ENCODE measurements at regions not wholly inside any gene's neighbourhood (a gene's known extent, or its start where the extent isn't known, plus 50 kb on each side); places are given as distances from the start of the nearest gene placed in this dataset.

GRCh38 chr5:33227247-33227646 lies 213.5 kb upstream of the TARS1 start:
- ATAC-seq = no peak
- intact Hi-C loops (cut with DNase I) = loop anchor here (5.0 kb wide), 1 partner anchor 60 kb away; no protein-coding TSS in a partner anchor
- no peak for DNase-seq (ENCODE audit: missing footprints)

- ATAC-seq (no peak), DNase-seq (ENCODE audit: missing footprints) (no peak)
- intact Hi-C loops (cut with DNase I) = loop anchor here (5.0 kb wide), 1 partner anchor 60 kb away; no protein-coding TSS in a partner anchor
These were observed 213.0 kb upstream of the TARS1 start for GRCh38 chr5:33227746-33228145.

- DNase-seq (ENCODE audit: missing footprints) = no peak
- intact Hi-C loops (cut with DNase I) = loop anchor here (5.0 kb wide), 1 partner anchor 59 kb away; no protein-coding TSS in a partner anchor
- no peak for ATAC-seq
These were observed 212.6 kb upstream of the TARS1 start for GRCh38 chr5:33228149-33228548.

GRCh38 chr5:33229216-33229615 lies 211.5 kb upstream of the TARS1 start:
- ATAC-seq (peak; percentile 71), DNase-seq (ENCODE audit: missing footprints) (no peak)
- intact Hi-C loops (cut with DNase I) = loop anchor here (5.0 kb wide), 1 partner anchor 58 kb away; no protein-coding TSS in a partner anchor

- intact Hi-C loops (cut with DNase I) = no loop called here
- DNase-seq (ENCODE audit: missing footprints) (no peak), ATAC-seq (no peak)
These were observed 210.2 kb upstream of the TARS1 start for GRCh38 chr5:33230467-33231078.

GRCh38 chr5:33231214-33231710 lies 209.5 kb upstream of the TARS1 start:
- no peak for ATAC-seq
- no peak for DNase-seq (ENCODE audit: missing footprints)
- intact Hi-C loops (cut with DNase I) = no loop called here

GRCh38 chr5:33231935-33232334 lies 208.8 kb upstream of the TARS1 start:
- intact Hi-C loops (cut with DNase I) = no loop called here
- DNase-seq (ENCODE audit: missing footprints) = no peak
- no peak for ATAC-seq

- no peak for ATAC-seq
- DNase-seq (ENCODE audit: missing footprints) = no peak
- intact Hi-C loops (cut with DNase I) = no loop called here
These were observed 207.8 kb upstream of the TARS1 start for GRCh38 chr5:33232731-33233505.

- ATAC-seq = no peak
- intact Hi-C loops (cut with DNase I) = no loop called here
- no peak for DNase-seq (ENCODE audit: missing footprints)
These were observed 205.5 kb upstream of the TARS1 start for GRCh38 chr5:33235304-33235703.

GRCh38 chr5:33235824-33236223 lies 204.9 kb upstream of the TARS1 start:
- no peak for DNase-seq (ENCODE audit: missing footprints)
- intact Hi-C loops (cut with DNase I) = no loop called here
- ATAC-seq = no peak

- intact Hi-C loops (cut with DNase I) = no loop called here
- no peak for ATAC-seq
These were observed 203.3 kb upstream of the TARS1 start for GRCh38 chr5:33237471-33237870.

GRCh38 chr5:33238826-33239695 lies 201.7 kb upstream of the TARS1 start:
- intact Hi-C loops (cut with DNase I) = no loop called here
- DNase-seq (ENCODE audit: missing footprints) (no peak), ATAC-seq (no peak)

More at GRCh38 chr5:33237471-33237870, 203.3 kb upstream of the TARS1 start:
- DNase-seq (ENCODE audit: missing footprints) = no peak

- DNase-seq (ENCODE audit: missing footprints) (no peak), ATAC-seq (no peak)
- intact Hi-C loops (cut with DNase I) = no loop called here
These were observed 200.2 kb upstream of the TARS1 start for GRCh38 chr5:33240558-33240957.

- ATAC-seq = peak; percentile 39
- no peak for DNase-seq (ENCODE audit: missing footprints)
- intact Hi-C loops (cut with DNase I) = no loop called here
These were observed 199.0 kb upstream of the TARS1 start for GRCh38 chr5:33241802-33242201.

- no peak for ATAC-seq
- intact Hi-C loops (cut with DNase I) = no loop called here
- no peak for DNase-seq (ENCODE audit: missing footprints)
These were observed 198.5 kb upstream of the TARS1 start for GRCh38 chr5:33242277-33242676.

- ATAC-seq (no peak), DNase-seq (ENCODE audit: missing footprints) (no peak)
- intact Hi-C loops (cut with DNase I) = no loop called here
These were observed 196.2 kb upstream of the TARS1 start for GRCh38 chr5:33244441-33245150.

GRCh38 chr5:33254579-33254978 lies 186.2 kb upstream of the TARS1 start:
- ATAC-seq = no peak
- no peak for DNase-seq (ENCODE audit: missing footprints)
- intact Hi-C loops (cut with DNase I) = no loop called here

- DNase-seq (ENCODE audit: missing footprints) (no peak), ATAC-seq (no peak)
- intact Hi-C loops (cut with DNase I) = no loop called here
These were observed 182.8 kb upstream of the TARS1 start for GRCh38 chr5:33257807-33258429.

Data from Right ventricle myocardium inferior (tissue), 1 donor.